Astrocyte (in vitro differentiated cells and primary cell): ENCODE measurements at regions not wholly inside any gene's neighbourhood (a gene's known extent, or its start where the extent isn't known, plus 50 kb on each side); places are given as distances from the start of the nearest gene placed in this dataset.
"Not testable (repeated sequence)": the region's sequence is repeated elsewhere in the genome, so short reads cannot be mapped to it uniquely, and the experiment has no call there.

Experiments used
- DNase-seq: peaks from one replicate; pipeline ENCODE4 v3.0.0-alpha.2; 2010; ENCODE audit warnings: low read depth
- FAIRE-seq: peaks from 2 replicates; lab custom pipeline; 2011; peaks lifted over from hg19 to GRCh38; lab: Jason Lieb, UNC
- H2AFZ ChIP-seq: 2 replicates; pipeline ENCODE4 v1.6.0; 2012; ENCODE audit warnings: low read depth, low read length, inconsistent platforms
- H3K27ac ChIP-seq: 2 replicates; pipeline ENCODE4 v1.5.1; 2011; ENCODE audit warnings: low read depth, low read length, inconsistent platforms
- H3K27me3 ChIP-seq: 2 replicates; pipeline ENCODE4 v1.6.0; 2011; ENCODE audit warnings: low read length, inconsistent platforms; ENCODE audit not compliant: insufficient read depth
- H3K36me3 ChIP-seq: 2 replicates; pipeline ENCODE4 v1.5.1; 2011; ENCODE audit warnings: low read length, inconsistent platforms; ENCODE audit not compliant: insufficient read depth
- H3K4me1 ChIP-seq: 2 replicates; pipeline ENCODE4 v1.5.1; 2011; ENCODE audit warnings: low read length, inconsistent platforms; ENCODE audit not compliant: insufficient read depth
- H3K4me2 ChIP-seq: 2 replicates; pipeline ENCODE4 v1.6.0; 2012; ENCODE audit warnings: low read length, inconsistent platforms
- H3K4me3 ChIP-seq: 2 replicates; pipeline ENCODE4 v1.5.1; 2011; ENCODE audit warnings: low read depth, mild to moderate bottlenecking, low read length, inconsistent platforms; ENCODE audit not compliant: insufficient read depth
- H3K79me2 ChIP-seq: 2 replicates; pipeline ENCODE4 v1.6.0; 2012; ENCODE audit warnings: mild to moderate bottlenecking, low read length, inconsistent platforms; ENCODE audit not compliant: insufficient read depth
- H3K9ac ChIP-seq: 2 replicates; pipeline ENCODE4 v1.6.0; 2012; ENCODE audit warnings: mild to moderate bottlenecking, low read length, inconsistent platforms
- H3K9me3 ChIP-seq: 2 replicates; pipeline ENCODE4 v1.5.1; 2012; ENCODE audit warnings: low read depth, mild to moderate bottlenecking, low read length, inconsistent platforms; ENCODE audit not compliant: insufficient read depth
- H4K20me1 ChIP-seq: 2 replicates; pipeline ENCODE4 v1.6.0; 2012; ENCODE audit warnings: low read length, inconsistent platforms; ENCODE audit not compliant: insufficient read depth
- H3K27ac Mint-ChIP-seq: one replicate; pipeline ENCODE4 v1.8.0; 2021; ENCODE audit warnings: mild to moderate bottlenecking, mixed read lengths; ENCODE audit not compliant: unreplicated experiment
- H3K27me3 Mint-ChIP-seq: one replicate; pipeline ENCODE4 v1.8.0; 2021; ENCODE audit warnings: low read depth, mixed read lengths; ENCODE audit not compliant: unreplicated experiment
- H3K36me3 Mint-ChIP-seq: one replicate; pipeline ENCODE4 v1.8.0; 2021; ENCODE audit warnings: low read depth, mixed read lengths; ENCODE audit not compliant: unreplicated experiment
- H3K4me1 Mint-ChIP-seq: one replicate; pipeline ENCODE4 v1.8.0; 2021; ENCODE audit warnings: low read depth, mixed read lengths; ENCODE audit not compliant: unreplicated experiment
- H3K4me3 Mint-ChIP-seq: one replicate; pipeline ENCODE4 v1.8.0; 2021; ENCODE audit warnings: mild to moderate bottlenecking, moderate library complexity, mixed read lengths; ENCODE audit not compliant: unreplicated experiment
- H3K9me3 Mint-ChIP-seq: one replicate; pipeline ENCODE4 v1.8.0; 2021; ENCODE audit warnings: mild to moderate bottlenecking, mixed read lengths; ENCODE audit not compliant: unreplicated experiment
- CTCF ChIP-seq: IDR thresholded peaks from 2 replicates; pipeline ENCODE4 v1.5.1; 2011; ENCODE audit warnings: low read depth, mild to moderate bottlenecking, inconsistent platforms, low read length, moderate library complexity; ENCODE audit not compliant: insufficient read depth
- EZH2 ChIP-seq: IDR thresholded peaks from 2 replicates; pipeline ENCODE4 v1.6.1; 2012; ENCODE audit warnings: mild to moderate bottlenecking, low read length, inconsistent platforms; ENCODE audit not compliant: insufficient read depth

- H3K27ac ChIP-seq = no peak overlapping the region
- no peaks in the 10 kb centered on the region for H3K36me3 Mint-ChIP-seq
These were observed 1617.8 kb upstream of the FLRT2 start for GRCh38 chr14:83912032-83912642.

GRCh38 chr14:83913476-83913875 lies 1616.5 kb upstream of the FLRT2 start:
- Histone ChIP-seq H3K9me3 (no peaks in the 10 kb centered on the region), H3K79me2 (no peaks in the 10 kb centered on the region), H4K20me1 (no peaks in the 10 kb centered on the region), H3K9ac (no peak overlapping the region), H3K4me2 (no peak overlapping the region), H3K36me3 (no peaks in the 10 kb centered on the region), H3K4me3 (no peak overlapping the region), H3K27me3 (no peaks in the 10 kb centered on the region), H3K4me1 (no peaks in the 10 kb centered on the region), H2AFZ (no peak overlapping the region), H3K27ac (no peak overlapping the region)
- H3K27ac Mint-ChIP-seq = no peak overlapping the region
- no peak overlapping the region for H3K4me3 Mint-ChIP-seq
- DNase-seq (no peak), FAIRE-seq (no peak)
- peaks cover 10% of the 10 kb centered on the region for H3K4me1 Mint-ChIP-seq
- no peak for TF ChIP-seq EZH2
- TF ChIP-seq CTCF = no peak
- H3K36me3 Mint-ChIP-seq = no peaks in the 10 kb centered on the region
- peaks cover 2% of the 10 kb centered on the region for H3K9me3 Mint-ChIP-seq
- H3K27me3 Mint-ChIP-seq = no peaks in the 10 kb centered on the region

More at GRCh38 chr14:83912032-83912642, 1617.8 kb upstream of the FLRT2 start:
- no peaks in the 10 kb centered on the region for H3K27me3 Mint-ChIP-seq
- FAIRE-seq (no peak), DNase-seq (no peak)
- Histone ChIP-seq H3K4me1 (no peaks in the 10 kb centered on the region), H3K4me2 (no peak overlapping the region), H3K36me3 (no peaks in the 10 kb centered on the region), H2AFZ (no peak overlapping the region), H3K4me3 (no peak overlapping the region), H3K9me3 (no peaks in the 10 kb centered on the region), H3K27me3 (no peaks in the 10 kb centered on the region), H4K20me1 (no peaks in the 10 kb centered on the region), H3K79me2 (no peaks in the 10 kb centered on the region), H3K9ac (no peak overlapping the region)
- H3K9me3 Mint-ChIP-seq = peaks cover 2% of the 10 kb centered on the region
- TF ChIP-seq EZH2 = no peak
- TF ChIP-seq CTCF = no peak
- no peak overlapping the region for H3K27ac Mint-ChIP-seq
- peaks cover 10% of the 10 kb centered on the region for H3K4me1 Mint-ChIP-seq
- no peak overlapping the region for H3K4me3 Mint-ChIP-seq

- no peaks in the 10 kb centered on the region for H3K4me1 ChIP-seq
- TF ChIP-seq CTCF (no peak), EZH2 (no peak)
- H3K9me3 Mint-ChIP-seq = peaks cover 2% of the 10 kb centered on the region
- H3K4me1 Mint-ChIP-seq = peaks cover 3% of the 10 kb centered on the region
- H3K4me2 ChIP-seq = no peak overlapping the region
- no peak overlapping the region for H2AFZ ChIP-seq
- H3K4me3 Mint-ChIP-seq = no peak overlapping the region
- no peaks in the 10 kb centered on the region for H3K79me2 ChIP-seq
- H4K20me1 ChIP-seq = no peaks in the 10 kb centered on the region
- no peaks in the 10 kb centered on the region for H3K27me3 Mint-ChIP-seq
- DNase-seq (no peak), FAIRE-seq (no peak)
- no peak overlapping the region for H3K4me3 ChIP-seq
- no peaks in the 10 kb centered on the region for H3K27me3 ChIP-seq
- H3K9ac ChIP-seq = no peak overlapping the region
- no peak overlapping the region for H3K27ac Mint-ChIP-seq
- H3K27ac ChIP-seq = no peak overlapping the region
- H3K36me3 Mint-ChIP-seq = no peaks in the 10 kb centered on the region
- no peaks in the 10 kb centered on the region for H3K9me3 ChIP-seq
- H3K36me3 ChIP-seq = no peaks in the 10 kb centered on the region
These were observed 1611.4 kb upstream of the FLRT2 start for GRCh38 chr14:83918546-83918945.

GRCh38 chr14:83919675-83920074 lies 1610.3 kb upstream of the FLRT2 start:
- H3K4me3 ChIP-seq, H3K9me3 ChIP-seq, H3K27ac Mint-ChIP-seq, H3K9ac ChIP-seq, H3K4me2 ChIP-seq, H3K9me3 Mint-ChIP-seq, H3K36me3 ChIP-seq, H3K27ac ChIP-seq, H3K27me3 Mint-ChIP-seq, DNase-seq, FAIRE-seq, H3K4me3 Mint-ChIP-seq, H4K20me1 ChIP-seq, H3K4me1 Mint-ChIP-seq, H3K4me1 ChIP-seq, H3K36me3 Mint-ChIP-seq, H3K27me3 ChIP-seq, H3K79me2 ChIP-seq, H2AFZ ChIP-seq: not testable (repeated sequence)
